ENCODE measurements at regions not wholly inside any gene's neighbourhood (a gene's known extent, or its start where the extent isn't known, plus 50 kb on each side); places are given as distances from the start of the nearest gene placed in this dataset.

DNA sequence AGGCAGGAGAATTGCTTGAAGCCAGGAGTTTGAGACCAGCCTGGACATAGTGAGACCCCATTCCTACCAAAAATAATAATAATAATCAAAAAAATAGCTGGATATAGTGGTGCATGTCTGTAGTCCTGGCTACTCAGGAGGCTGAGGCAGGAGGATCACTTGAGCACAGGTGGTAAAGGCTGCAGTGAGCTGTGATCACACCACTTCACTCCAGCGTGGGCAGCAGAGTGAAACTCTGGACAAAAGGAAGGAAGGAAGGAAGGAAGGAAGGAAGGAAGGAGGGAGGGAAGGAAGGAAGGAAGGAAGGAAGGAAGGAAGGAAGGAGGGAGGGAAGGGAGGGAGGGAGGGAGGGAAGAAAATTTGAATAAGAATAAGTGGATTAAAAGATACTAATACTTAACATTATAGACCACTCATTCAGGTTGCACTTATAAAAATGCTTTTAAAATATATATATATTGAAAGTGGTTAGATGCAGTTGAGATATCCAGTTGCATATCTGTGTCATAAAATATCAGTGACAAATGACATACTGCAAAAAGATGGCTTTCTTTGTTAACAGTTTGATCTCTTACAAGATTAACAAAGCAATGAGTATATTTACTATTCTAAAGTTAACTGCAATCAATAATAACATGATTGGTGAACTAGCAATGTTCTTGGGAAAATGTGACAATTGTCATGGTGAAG lies 702.4 kb downstream of the CPS1 start:
- no peaks in the 10 kb centered on the region for H3K79me2 ChIP-seq (ENCODE audit: control insufficient read depth in 1 of 2, insufficient read depth in 2 of 2, low read length in 2 of 2)
- no peak overlapping the region for H3K23ac ChIP-seq (ENCODE audit: insufficient read length)
- no peaks in the 10 kb centered on the region for H3K79me1 ChIP-seq (ENCODE audit: low read depth, low read length)
- H3K4me2 ChIP-seq (ENCODE audit: insufficient read depth in 1 of 2, low read depth in 2 of 2, low read length in 2 of 2): no peak overlapping the region
- no peak overlapping the region for H4K5ac ChIP-seq (ENCODE audit: insufficient read length, low read depth, low read length)
- FAIRE-seq (no peak), DNase-seq (ENCODE audit: low read depth in 1 of 2, low spot score in 2 of 2) (no peak)
- no peak overlapping the region for H2BK12ac ChIP-seq (ENCODE audit: low read depth, low read length)
- no peak overlapping the region for H3K18ac ChIP-seq (ENCODE audit: extremely low read depth, low read length)
- H3K27ac ChIP-seq (ENCODE audit: low read depth, low read length): no peak overlapping the region
- no peak overlapping the region for H2BK5ac ChIP-seq (ENCODE audit: low read depth, low read length)
- no peak overlapping the region for H2AFZ ChIP-seq (ENCODE audit: low read length)
- no peaks in the 10 kb centered on the region for H3K4me1 ChIP-seq (replicated peaks in 1 of 4; ENCODE audit: control insufficient read depth in 3 of 4, insufficient read depth in 4 of 4, low read length in 3 of 4)
- H3K36me3 ChIP-seq (ENCODE audit: control insufficient read depth in 2 of 4, insufficient read depth in 4 of 4, low read length in 3 of 4): no peaks in the 10 kb centered on the region
- 83% methylated on average over 1 of the region's 1 CpG; no CpG with 5 or more reads in 1 of the 2 experiments for WGBS, 2 experiments (ENCODE audit: extremely low coverage in 1 of 2, insufficient coverage in 1 of 2, insufficient read length in 1 of 2, insufficient replicate concordance in 2 of 2, low coverage in 1 of 2, low lambda C conversion rate in 2 of 2, missing lambda C conversion rate in 1 of 2)
- no peak overlapping the region for H2AK5ac ChIP-seq (ENCODE audit: low read depth, low read length)
- no peak overlapping the region for H2BK120ac ChIP-seq (replicated peaks; ENCODE audit: low read depth, low read length)
- H4K8ac ChIP-seq (ENCODE audit: extremely low read depth, insufficient read depth, low read length): no peak overlapping the region
- H2BK15ac ChIP-seq (ENCODE audit: low read length): no peak overlapping the region
- no peak overlapping the region for H2BK20ac ChIP-seq (ENCODE audit: low read length)
- no peaks in the 10 kb centered on the region for H3K23me2 ChIP-seq (ENCODE audit: low read depth, low read length)
- H3K27me3 ChIP-seq (replicated peaks in 1 of 4; ENCODE audit: control insufficient read depth in 3 of 4, extremely low read depth in 1 of 4, insufficient read depth in 3 of 4, low read length in 3 of 4): no peaks in the 10 kb centered on the region
- no peak overlapping the region for H3K14ac ChIP-seq (ENCODE audit: insufficient read length)
- H3K4me3 ChIP-seq (ENCODE audit: extremely low read depth in 1 of 4, insufficient read depth in 2 of 4, low read depth in 3 of 4, low read length in 4 of 4): no peak overlapping the region
- H3K4ac ChIP-seq (replicated peaks; ENCODE audit: insufficient read length, low read depth, low read length): no peak overlapping the region
- no peak overlapping the region for H3K56ac ChIP-seq (replicated peaks; ENCODE audit: insufficient read length, low read depth, low read length)
- ChIA-PET POLR2A (ENCODE audit: partially characterized antibody) (no interaction called here), CTCF (ENCODE audit: partially characterized antibody) (interaction anchor here (0.6 kb wide), 1 partner anchor 675 kb away, joined by 3 read pairs; no protein-coding TSS in a partner anchor)
- no peaks in the 10 kb centered on the region for H3K9me3 ChIP-seq (ENCODE audit: insufficient read depth in 2 of 2, low read depth in 1 of 2, low read length in 1 of 2)
- no peaks in the 10 kb centered on the region for H4K20me1 ChIP-seq (replicated peaks in 1 of 2; ENCODE audit: control insufficient read depth in 1 of 2, insufficient read depth in 2 of 2, low read length in 2 of 2)
- no peak overlapping the region for H3K9ac ChIP-seq (replicated peaks in 1 of 4; ENCODE audit: extremely low read depth in 1 of 4, low read depth in 3 of 4, low read length in 3 of 4)
- no peak overlapping the region for H4K91ac ChIP-seq (replicated peaks; ENCODE audit: insufficient read length, low read length)
- TF ChIP-seq, protein P1, sequence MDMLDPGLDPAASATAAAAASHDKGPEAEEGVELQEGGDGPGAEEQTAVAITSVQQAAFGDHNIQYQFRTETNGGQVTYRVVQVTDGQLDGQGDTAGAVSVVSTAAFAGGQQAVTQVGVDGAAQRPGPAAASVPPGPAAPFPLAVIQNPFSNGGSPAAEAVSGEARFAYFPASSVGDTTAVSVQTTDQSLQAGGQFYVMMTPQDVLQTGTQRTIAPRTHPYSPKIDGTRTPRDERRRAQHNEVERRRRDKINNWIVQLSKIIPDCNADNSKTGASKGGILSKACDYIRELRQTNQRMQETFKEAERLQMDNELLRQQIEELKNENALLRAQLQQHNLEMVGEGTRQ (IDR thresholded peaks at IDR 0.05; ENCODE audit: low read length): no peak
- no peak for TF ChIP-seq BACH1 (IDR thresholded peaks at IDR 0.05; ENCODE audit: low read length)
- TF ChIP-seq, protein P2, sequence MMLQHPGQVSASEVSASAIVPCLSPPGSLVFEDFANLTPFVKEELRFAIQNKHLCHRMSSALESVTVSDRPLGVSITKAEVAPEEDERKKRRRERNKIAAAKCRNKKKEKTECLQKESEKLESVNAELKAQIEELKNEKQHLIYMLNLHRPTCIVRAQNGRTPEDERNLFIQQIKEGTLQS (IDR thresholded peaks at IDR 0.05; ENCODE audit: insufficient read depth, low read depth, low read length): no peak
- TF ChIP-seq CHD2 (IDR thresholded peaks at IDR 0.05; ENCODE audit: low read length): no peak
- no peak for TF ChIP-seq RXRA (IDR thresholded peaks at IDR 0.05; ENCODE audit: insufficient read depth, low read depth, low read length)
- no peak for TF ChIP-seq PHF8 (conservative IDR thresholded peaks at IDR 0.05; ENCODE audit: low read depth, low read length)
- no peak for TF ChIP-seq NANOG (IDR thresholded peaks at IDR 0.05; ENCODE audit: insufficient read depth, low read depth, low read length, poor library complexity, severe bottlenecking)
- no peak for TF ChIP-seq POLR2AphosphoS5 (IDR thresholded peaks at IDR 0.05; ENCODE audit: low read depth, low read length)
- no peak for TF ChIP-seq SIRT6 (IDR thresholded peaks at IDR 0.05; ENCODE audit: low read length)
- TF ChIP-seq FOSL1 (IDR thresholded peaks at IDR 0.05; ENCODE audit: insufficient read depth, low read depth, low read length): no peak
- TF ChIP-seq TCF12 (IDR thresholded peaks at IDR 0.05; ENCODE audit: low read depth, low read length): no peak
- TF ChIP-seq RFX5 (IDR thresholded peaks at IDR 0.05; ENCODE audit: borderline replicate concordance, low read depth, low read length): no peak
- no peak for TF ChIP-seq SP1 (IDR thresholded peaks at IDR 0.05; ENCODE audit: low read depth, low read length)
